ENCODE measurements at regions not wholly inside any gene's neighbourhood (a gene's known extent, or its start where the extent isn't known, plus 50 kb on each side); places are given as distances from the start of the nearest gene placed in this dataset.
A peak's percentile ranks its signal among the peaks of the same experiment; 100 is the strongest.
"Not testable (repeated sequence)": the region's sequence is repeated elsewhere in the genome, so short reads cannot be mapped to it uniquely, and the experiment has no call there.

- Histone ChIP-seq H3K9me3 (peaks cover 0 to 6% (median 0%) of the 10 kb centered on the region in 3 donors), H3K4me1 (no peaks in the 10 kb centered on the region), H3K36me3 (replicated peaks in 1 of 2; ENCODE audit: insufficient read depth in 1 of 2, low read depth in 2 of 2) (no peaks in the 10 kb centered on the region), H3K4me3 (no peak overlapping the region), H3K27ac (no peak overlapping the region), H3K27me3 (no peaks in the 10 kb centered on the region)
- TF ChIP-seq POLR2A (IDR thresholded peaks at IDR 0.05), result no peak
- no peak for TF ChIP-seq CTCF (IDR thresholded peaks at IDR 0.05)
- WGBS, 2 donors, result 78 to 86% methylated on average over 3 of the region's 3 CpGs
- DNase-seq (no peak), ATAC-seq (no peak)
- intact Hi-C loops (cut with DNase I), result no loop called here
These were observed 228.5 kb upstream of the FSIP2 start for GRCh38 chr2:185510060-185510459.

- H3K27ac ChIP-seq, result no peak overlapping the region
- no peak for TF ChIP-seq CTCF (IDR thresholded peaks at IDR 0.05)
- no peak for TF ChIP-seq POLR2A (IDR thresholded peaks at IDR 0.05)
- H3K4me1 ChIP-seq, result no peaks in the 10 kb centered on the region
- DNase-seq (no peak), ATAC-seq (no peak)
- intact Hi-C loops (cut with DNase I), result no loop called here
- WGBS, 2 donors, result 91 to 97% methylated on average over 2 of the region's 2 CpGs
- H3K9me3 ChIP-seq, result peaks cover 0 to 6% (median 0%) of the 10 kb centered on the region in 3 donors
- no peaks in the 10 kb centered on the region for H3K27me3 ChIP-seq
- no peak overlapping the region for H3K4me3 ChIP-seq
- H3K36me3 ChIP-seq (replicated peaks in 1 of 2; ENCODE audit: insufficient read depth in 1 of 2, low read depth in 2 of 2), result no peaks in the 10 kb centered on the region
These were observed 226.7 kb upstream of the FSIP2 start for GRCh38 chr2:185511925-185512324.

- H3K4me3 ChIP-seq, result no peak overlapping the region
- peaks cover 0 to 8% (median 0%) of the 10 kb centered on the region in 3 donors for H3K9me3 ChIP-seq
- H3K36me3 ChIP-seq (replicated peaks in 1 of 2; ENCODE audit: insufficient read depth in 1 of 2, low read depth in 2 of 2), result no peaks in the 10 kb centered on the region
- no peak overlapping the region for H3K27ac ChIP-seq
- intact Hi-C loops (cut with DNase I), result no loop called here
- no peaks in the 10 kb centered on the region for H3K4me1 ChIP-seq
- 59 to 70% methylated on average over 6 of the region's 6 CpGs for WGBS, 2 donors
- no peak for TF ChIP-seq POLR2A (IDR thresholded peaks at IDR 0.05)
- TF ChIP-seq CTCF (IDR thresholded peaks at IDR 0.05), result peak in 1 of 7 experiments; percentile 2
- no peaks in the 10 kb centered on the region for H3K27me3 ChIP-seq
- no peak for ATAC-seq
- no peak for DNase-seq
These were observed 216.1 kb upstream of the FSIP2 start for GRCh38 chr2:185522472-185522871.

GRCh38 chr2:185524242-185524641 is 214.4 kb upstream of the FSIP2 start:
- H3K27me3 ChIP-seq; H3K27ac ChIP-seq; ATAC-seq; intact Hi-C loops (cut with DNase I); H3K36me3 ChIP-seq (replicated peaks in 1 of 2; ENCODE audit: insufficient read depth in 1 of 2, low read depth in 2 of 2); H3K4me3 ChIP-seq; DNase-seq; H3K9me3 ChIP-seq; H3K4me1 ChIP-seq: not testable (repeated sequence)
- 58 to 70% methylated on average over 2 of the region's 2 CpGs for WGBS, 2 donors

- no peak for ATAC-seq
- 84 to 88% methylated on average over 1 of the region's 1 CpG for WGBS, 2 donors
- Histone ChIP-seq H3K27ac (no peak overlapping the region), H3K36me3 (replicated peaks in 1 of 2; ENCODE audit: insufficient read depth in 1 of 2, low read depth in 2 of 2) (no peaks in the 10 kb centered on the region), H3K9me3 (no peaks in the 10 kb centered on the region), H3K4me3 (no peak overlapping the region), H3K27me3 (no peaks in the 10 kb centered on the region), H3K4me1 (no peaks in the 10 kb centered on the region)
- intact Hi-C loops (cut with DNase I), result no loop called here
- TF ChIP-seq POLR2A (IDR thresholded peaks at IDR 0.05) (no peak), CTCF (IDR thresholded peaks at IDR 0.05) (no peak)
- DNase-seq, result no peak
These were observed 212.4 kb upstream of the FSIP2 start for GRCh38 chr2:185526161-185526560.

Data from body of pancreas (tissue), 4 donors.